GM19438 (cell line): ENCODE measurements at regions not wholly inside any gene's neighbourhood (a gene's known extent, or its start where the extent isn't known, plus 50 kb on each side); places are given as distances from the start of the nearest gene placed in this dataset.
"Not testable (repeated sequence)": the region's sequence is repeated elsewhere in the genome, so short reads cannot be mapped to it uniquely, and the experiment has no call there.

Experiments
- ATAC-seq: cut with Tn5 transposase; IDR thresholded peaks from one replicate; pipeline ENCODE4 v1.9.1; 2021; ENCODE audit warnings: low read depth; ENCODE audit not compliant: unreplicated experiment

GRCh38 chr7:131625345-131625744, 68.9 kb upstream of the PODXL start:
- not testable (repeated sequence) for ATAC-seq

- ATAC-seq: no peak
These were observed 68.1 kb upstream of the PODXL start for GRCh38 chr7:131624536-131624935.

GRCh38 chr7:131623154-131623553, 66.7 kb upstream of the PODXL start:
- ATAC-seq: no peak

GRCh38 chr7:131621652-131622051, 65.2 kb upstream of the PODXL start:
- ATAC-seq: no peak

- ATAC-seq: no peak
These were observed 64.5 kb upstream of the PODXL start for GRCh38 chr7:131620673-131621609.

GRCh38 chr7:131619336-131620305, 63.2 kb upstream of the PODXL start:
- ATAC-seq: no peak

GRCh38 chr7:131618391-131618790, 62.0 kb upstream of the PODXL start:
- ATAC-seq: no peak

GRCh38 chr7:131616487-131617200, 60.2 kb upstream of the PODXL start:
- ATAC-seq: no peak

GRCh38 chr7:131613909-131614308, 57.5 kb upstream of the PODXL start:
- ATAC-seq: no peak

GRCh38 chr7:131610007-131610406, 53.6 kb upstream of the PODXL start:
- ATAC-seq: no peak

GRCh38 chr7:131608116-131608500, 51.7 kb upstream of the PODXL start:
- ATAC-seq: no peak

- no peak for ATAC-seq
These were observed 51.1 kb upstream of the PODXL start for GRCh38 chr7:131607291-131608115.

GRCh38 chr7:131606346-131607290, 50.2 kb upstream of the PODXL start:
- no peak for ATAC-seq
